ENCODE measurements at regions not wholly inside any gene's neighbourhood (a gene's known extent, or its start where the extent isn't known, plus 50 kb on each side); places are given as distances from the start of the nearest gene placed in this dataset.
"Not testable (repeated sequence)": the region's sequence is repeated elsewhere in the genome, so short reads cannot be mapped to it uniquely, and the experiment has no call there.

DNA sequence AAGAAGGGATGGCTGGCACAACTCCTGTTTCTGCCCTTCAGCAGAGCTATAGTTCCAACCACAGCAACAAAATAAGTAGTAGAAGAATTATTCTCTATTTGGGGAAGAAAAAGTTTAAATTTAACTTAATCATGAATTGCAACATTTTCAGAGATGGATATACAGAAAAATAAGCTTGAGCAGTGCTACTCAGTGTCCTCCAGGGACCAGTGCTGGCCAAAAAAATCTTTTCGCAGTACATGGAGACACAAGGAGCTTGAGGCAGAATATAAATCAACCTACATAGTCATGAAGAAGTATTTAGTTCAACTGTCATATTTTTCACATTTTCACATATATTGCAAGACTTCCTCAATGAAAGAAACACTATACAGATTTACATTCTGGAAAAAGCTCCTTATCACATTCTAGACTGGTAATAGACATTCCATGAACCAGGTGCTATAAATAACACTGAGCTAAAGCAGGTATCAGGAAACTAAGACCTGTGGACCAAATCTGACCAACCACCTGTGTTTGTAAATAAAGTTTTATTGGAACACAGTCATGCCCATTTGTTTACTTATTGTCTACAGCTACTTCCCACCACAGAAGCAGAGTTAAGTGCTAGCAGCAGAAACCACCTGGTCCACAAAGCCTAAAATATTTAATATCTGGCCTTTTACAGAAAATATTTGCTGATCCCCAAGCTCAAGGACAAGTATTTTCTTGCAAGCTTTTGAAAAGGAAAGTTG, 101.9 kb downstream of the RGS21 start:
- DNase-seq, result no peak

DNA sequence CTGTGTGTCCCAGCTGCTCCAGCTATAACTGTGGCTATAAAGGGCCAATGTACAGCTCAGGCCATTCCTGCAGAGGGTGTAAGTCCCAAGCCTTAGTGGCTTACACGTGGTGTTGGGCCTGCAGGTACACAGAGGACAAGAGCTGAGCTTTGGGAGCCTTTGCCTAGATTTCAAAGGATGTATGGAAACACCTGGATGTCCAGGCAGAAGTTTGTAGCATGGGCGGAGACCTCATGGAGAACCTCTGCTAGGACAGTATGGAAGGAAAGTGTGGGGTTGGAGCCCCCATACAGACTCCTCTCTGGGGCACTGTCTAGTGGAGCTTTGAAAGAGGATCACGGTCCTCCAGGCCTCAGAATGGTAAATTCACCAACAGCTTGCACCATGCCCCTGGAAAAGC, 113.9 kb downstream of the RGS21 start:
- no peak for DNase-seq

DNA sequence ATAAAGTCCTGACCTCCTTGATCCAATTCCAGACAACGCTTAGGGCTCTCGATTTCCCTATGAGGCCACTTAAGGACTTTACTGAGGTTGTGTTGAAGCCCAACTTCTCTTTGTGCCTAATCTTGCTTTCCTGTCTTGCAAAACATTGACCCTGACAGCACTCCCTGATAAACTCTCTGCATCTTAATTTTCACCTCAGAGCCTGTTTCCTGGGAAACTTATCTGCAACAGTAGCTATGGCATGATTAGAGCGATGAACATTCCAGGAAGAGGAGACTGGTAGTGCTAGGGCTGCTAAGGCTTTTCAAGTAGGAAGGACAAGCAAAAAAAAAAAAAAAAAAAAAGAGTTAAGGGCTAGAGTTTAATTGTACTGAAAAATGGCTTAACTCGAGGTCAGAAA, 118.9 kb downstream of the RGS21 start:
- DNase-seq, result no peak

DNA sequence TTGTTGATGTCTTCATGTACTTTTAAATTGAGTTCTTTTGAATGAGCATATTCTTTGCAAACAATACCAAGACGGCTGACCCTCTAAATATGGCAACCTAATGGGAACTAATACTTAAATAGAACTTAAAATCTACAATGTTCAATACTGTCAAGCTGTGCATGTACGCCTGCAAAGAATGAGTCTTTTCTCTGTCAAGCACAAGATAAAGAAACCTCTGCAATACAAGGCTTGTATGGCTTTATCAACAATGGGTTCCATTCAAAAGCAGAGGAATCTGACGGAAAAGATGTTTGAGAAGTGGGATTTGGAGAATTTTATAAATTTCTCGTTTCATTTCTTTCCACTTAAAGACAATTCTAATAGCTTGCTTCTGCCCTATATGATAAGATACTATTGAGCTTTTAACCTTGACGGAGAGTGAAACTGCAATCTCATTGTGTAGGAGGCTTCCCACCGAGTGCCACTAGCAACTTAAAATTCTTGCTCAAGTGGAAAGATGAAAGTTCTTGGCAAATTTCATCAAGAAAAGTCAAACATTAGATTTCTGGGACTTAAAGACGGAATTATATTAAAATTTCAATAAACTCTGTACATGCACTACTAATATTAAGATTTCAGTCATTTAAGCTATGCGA, 119.8 kb downstream of the RGS21 start:
- DNase-seq, result no peak

DNA sequence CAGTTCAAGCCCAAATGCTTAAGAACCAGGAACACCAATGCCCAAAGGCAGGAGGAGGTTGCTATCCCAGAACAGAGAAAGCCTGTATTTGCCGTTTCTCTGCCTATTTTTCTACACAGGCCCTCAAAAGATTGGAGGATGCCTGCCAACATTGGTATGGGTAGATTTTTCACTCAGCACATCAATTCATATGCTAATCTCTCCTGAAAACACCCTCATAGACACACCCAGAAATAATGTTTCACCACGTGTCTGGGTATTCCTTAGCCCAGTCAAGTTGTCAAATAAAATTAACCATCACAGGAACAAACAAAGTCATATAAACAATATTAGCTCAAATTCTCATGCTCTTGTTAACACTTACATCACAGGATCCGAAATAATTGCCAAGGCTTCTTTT, 121.9 kb downstream of the RGS21 start:
- DNase-seq, result no peak

DNA sequence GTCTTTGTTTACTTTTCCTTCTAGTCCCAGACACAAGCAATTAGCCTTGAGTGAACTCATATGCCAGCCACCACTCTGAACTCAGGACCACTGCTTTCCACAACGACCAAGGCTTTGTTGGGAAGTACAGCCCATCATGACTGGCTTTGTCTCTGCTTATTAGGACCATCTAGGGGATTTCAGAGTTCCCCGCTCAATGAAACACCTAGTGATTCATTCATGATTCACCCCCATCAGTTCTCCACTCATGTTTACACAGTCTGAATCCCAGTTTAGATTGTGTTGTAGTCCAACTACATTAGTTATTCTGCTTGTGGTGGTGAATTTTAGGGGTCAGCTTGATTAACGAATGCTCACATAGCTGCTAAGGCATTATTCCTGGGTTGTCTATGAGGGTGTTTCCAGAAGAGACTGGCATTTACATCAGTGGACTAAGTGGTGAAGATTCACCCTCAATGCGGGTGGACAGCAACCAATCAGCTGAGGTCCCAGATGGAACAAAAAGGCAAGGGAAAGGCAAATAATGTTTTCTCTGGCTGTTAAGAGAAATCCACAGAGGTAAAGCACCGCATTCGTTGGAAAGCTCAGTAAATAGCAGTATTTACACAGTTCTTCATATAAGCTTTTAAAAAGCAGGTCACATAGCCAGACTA, 122.7 kb downstream of the RGS21 start:
- DNase-seq, result no peak

DNA sequence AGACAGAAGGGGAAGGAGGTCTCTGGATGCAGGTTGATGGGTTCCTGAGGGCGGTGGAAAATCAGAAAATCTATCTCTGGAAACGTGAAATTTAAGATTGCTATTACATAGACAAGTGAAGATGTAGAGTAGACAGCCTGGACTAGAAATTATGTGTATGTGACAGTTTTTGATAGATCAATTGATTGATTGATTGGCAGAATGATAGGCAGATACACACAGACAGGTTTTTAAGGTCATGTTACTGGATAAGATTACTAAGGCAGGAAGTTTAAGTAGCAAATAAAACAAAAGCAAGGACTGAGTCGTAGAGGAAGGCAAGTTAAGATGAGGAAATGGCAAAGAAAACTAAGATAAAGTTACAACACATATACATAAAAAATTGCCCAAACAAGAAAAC, 124.7 kb downstream of the RGS21 start:
- no peak for DNase-seq

DNA sequence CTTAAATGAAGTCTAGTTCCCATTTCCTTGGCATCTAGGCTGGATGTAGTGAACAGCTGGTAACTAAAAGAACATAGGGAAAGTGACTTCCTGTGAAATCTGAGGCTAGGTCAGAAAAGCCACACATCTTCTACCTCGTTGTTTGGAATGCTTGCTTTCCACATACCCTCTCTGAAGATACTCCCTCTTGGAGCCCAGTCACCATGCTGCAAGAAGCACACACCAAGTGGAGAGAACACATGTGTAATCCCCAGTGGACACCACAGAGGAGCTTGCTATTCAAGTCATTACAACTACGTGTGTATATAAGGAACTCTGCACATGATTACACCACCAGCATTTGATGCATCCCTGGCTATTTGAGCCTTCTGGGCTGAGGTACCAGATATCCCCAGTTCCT, 125.9 kb downstream of the RGS21 start:
- DNase-seq, result no peak

DNA sequence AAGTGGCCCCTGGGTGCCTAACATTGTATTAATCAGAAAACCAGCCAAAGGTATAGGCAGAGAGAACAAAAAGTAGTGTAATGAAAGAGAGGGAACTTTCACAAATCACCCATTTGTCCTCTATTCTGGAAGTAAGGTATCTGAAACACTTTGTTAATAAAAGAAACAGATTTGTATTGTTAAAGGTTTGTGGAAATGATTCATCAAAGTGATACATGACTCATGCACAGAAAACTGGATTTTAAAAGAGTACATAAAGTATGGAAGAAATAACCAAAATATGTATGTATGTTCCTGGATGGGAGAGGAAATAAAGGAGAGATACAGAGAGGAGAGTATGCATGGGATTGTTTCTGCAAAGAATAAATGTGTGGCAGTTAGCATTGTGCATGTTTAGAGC, 126.8 kb downstream of the RGS21 start:
- DNase-seq, result no peak

DNA sequence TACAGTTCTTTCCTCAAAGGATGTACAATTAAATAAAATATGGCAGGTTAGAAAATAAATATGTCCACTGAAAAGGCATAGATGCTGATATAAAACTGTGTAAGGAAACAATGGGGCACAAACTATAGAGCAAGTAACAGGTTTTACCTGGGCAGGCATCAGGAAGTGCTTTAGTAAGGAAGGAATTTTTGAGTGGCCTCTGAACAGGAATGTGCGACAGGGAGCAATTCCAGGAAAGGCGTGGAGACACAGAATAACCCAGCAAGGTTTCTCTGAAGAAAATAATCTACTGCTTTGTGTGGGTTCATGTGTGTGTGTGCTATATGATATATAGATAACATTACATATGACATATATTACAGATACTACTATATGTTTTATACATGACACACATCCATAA, 128.4 kb downstream of the RGS21 start:
- no peak for DNase-seq

DNA sequence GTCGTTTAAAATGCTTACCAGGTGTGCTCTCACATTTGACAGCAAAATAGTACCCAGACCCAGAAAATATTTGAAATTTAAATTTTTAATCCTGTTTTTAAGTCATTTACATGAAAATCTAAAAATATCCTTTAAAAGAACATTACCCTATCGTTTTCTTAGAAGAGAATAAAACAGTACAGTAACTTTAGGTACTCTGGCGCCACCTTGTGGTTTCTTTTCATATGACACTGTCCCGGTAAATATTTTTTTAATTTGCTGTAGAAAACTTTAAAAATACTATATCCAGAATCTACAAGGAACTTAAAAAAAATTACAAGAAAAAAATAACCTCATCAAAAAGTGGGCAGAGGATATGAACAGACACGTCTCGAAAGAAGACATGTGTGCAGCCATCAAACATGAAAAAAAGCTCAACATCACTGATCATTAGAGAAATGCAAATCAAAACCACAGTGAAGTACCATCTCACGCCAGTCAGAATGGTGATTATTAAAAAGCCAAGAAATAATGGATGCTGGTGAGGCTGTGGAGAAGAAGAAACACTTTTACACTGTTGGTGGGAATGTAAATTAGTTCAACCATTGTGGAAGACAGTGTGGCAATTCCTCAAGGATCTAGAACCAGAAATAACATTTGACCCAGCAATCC, 129.2 kb downstream of the RGS21 start:
- DNase-seq, result peak; percentile 56

DNA sequence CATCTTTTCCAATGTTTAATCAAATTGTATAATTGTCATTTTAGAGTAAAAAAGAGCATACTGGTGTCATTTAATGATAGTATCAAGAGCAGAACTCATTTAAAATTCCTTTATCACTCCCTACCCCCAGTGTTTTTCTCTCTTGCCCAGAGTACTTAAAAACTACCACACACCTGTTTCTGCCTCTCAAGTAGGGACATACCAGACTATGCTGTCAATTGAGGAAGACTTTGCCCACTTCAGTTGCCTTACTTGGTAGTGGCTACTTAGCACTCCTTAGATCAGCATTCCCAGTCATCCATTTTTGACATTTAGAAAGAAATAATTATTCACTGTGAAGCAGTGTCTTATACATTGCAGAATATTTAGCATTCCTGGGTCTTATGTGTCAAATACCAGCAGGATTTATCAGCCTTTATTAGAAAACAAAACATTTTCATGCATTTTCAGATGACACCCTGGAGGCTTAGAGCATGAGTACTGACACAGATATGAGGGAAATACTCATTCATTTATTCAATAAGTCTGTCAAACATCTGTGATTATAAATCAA, 127.5 kb upstream of the RGS1 start:
- DNase-seq, result no peak

DNA sequence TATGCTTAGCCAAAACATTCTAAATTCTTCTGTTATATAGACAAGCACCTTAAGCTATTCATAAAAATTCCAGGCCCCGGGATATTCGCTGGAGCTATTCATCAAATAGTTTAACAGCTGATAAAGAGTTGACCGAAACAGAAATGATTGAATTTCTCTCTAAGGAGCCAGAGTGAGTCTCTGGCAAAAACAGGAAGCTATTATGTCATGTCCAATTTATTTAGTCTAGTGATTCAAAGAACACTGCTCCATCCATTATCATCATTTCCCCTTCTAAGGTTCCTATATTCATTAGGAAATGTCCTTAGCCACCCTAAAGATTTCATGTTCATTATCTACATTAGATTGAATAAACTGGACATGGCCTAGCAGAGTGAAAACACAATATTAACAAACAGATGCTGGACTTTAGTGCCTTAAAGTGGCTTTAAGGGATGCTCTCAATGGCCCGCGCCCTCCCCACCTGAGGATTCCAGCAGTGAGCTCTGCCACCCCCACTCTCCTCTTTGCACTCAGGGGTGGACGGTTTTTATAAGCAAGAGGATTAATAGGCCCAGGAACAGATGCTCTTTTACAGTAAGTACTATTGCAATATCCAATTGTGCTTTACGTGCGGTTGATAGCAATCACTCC, 122.1 kb upstream of the RGS1 start:
- no peak for DNase-seq

DNA sequence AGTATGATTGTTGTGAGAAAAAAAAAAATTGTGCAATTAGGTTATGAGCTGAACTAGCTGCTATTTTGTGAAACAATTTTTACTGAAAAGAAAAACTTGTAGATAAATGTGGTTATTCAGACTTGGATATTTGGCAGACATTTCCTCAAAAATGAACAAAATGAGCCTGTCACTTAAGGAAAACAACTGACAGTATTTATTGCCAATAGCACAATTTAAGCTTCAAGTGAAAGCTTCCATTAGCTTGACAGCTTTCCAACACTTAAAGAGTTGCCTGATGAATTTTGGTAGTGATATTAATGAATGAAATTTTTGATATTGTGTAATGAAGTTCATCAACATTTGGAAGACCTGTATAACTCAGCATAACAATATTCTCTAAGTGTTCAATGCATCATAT, 116.1 kb upstream of the RGS1 start:
- no peak for DNase-seq

DNA sequence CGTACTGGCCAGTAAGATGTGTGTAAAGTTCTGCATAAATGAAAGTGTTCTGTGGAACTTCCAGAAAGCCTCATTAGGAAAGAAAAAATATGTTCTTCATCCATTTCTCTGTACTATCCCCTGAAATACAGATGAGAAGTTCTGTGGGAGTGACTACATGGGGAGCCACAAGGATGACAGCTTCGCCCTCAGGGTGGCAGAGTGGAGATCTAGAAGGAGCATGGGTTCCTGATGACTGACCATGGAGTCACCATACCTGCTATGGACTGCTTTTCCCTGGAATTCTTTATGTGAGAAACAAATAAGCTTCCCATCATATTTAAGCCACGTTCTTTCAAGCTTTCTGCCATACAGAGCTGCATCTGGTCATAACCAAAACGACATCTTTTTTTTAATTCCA, 113.9 kb upstream of the RGS1 start:
- no peak for DNase-seq

DNA sequence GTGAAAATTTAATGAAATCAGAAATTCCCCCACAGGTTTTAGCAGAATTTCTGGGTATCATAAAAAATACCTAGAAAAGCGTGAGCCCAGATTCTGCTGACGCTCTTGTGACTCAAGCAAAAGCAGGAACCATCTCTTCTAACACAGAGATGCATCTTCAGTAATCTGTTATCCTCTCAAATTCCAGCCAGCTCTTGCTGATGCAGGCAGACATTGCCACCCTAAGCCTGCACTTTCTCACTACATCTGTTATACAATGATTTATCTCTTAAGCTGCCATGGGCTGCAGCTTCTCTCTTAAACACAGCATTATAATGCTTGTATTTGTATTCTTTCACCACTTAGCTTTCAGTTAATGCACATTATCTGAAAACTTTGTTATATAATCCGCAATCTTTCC, 113.0 kb upstream of the RGS1 start:
- DNase-seq, result no peak

DNA sequence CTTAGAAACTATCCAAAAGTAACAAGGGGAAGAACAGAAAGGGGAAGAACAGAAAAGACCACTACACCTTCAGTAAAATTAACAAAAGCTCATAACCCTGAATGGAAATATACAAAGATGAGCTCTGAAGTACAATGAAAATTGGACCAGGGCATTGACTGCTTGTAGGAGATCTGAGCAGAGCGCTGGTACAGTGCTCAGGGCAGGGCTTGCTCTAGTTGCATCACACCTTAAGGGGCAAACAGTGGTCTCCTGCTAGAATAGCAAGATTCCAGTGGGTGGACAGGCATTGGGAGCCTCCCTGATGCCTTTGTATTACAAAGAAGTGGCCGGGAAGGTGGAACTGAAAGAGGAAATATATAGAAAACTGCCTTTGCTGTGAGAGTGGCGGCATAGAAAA, 111.9 kb upstream of the RGS1 start:
- no peak for DNase-seq

DNA sequence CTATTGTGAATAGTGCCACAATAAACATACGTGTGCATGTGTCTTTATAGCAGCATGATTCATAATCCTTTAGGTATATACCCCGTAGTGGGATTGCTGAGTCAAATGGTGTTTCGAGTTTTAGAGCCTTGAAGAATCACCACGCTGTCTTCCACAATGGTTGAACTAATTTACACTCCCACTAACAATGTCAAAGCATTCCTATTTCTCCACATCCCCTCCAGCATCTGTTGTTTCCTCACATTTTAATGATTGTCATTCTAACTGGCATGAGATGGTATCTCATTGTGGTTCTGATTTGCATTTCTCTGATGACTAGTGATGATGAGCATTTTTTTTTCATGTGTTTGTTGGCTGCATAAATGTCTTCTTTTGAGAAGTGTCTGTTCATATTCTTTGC, 110.4 kb upstream of the RGS1 start:
- not testable (repeated sequence) for DNase-seq

DNA sequence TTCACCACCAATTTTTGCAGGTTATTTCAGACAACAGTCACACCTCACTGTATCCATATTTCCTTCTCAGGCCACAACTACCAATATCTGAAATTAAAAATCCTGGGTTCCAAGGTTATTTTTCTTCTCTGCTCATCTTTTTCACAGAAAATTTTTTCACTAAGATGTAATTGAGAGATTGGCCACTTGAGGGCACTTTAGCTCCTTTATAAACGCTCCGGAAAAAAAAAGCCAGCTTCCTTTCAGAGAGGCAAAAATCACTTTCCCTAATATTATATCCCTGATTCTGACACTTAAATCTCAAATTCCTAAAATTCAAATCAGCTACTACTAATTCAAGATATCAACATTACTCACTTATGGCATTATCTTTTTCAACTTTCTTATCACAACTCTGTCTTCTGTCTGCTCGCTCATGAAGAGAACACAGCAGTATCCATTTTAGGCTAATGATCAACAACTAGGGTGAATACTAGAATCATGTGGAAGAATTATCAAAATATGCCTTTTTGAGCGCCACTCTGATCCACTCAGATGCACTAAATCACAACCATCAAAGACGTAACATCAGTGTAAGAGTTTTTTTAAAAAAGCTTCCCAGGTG, 101.4 kb upstream of the RGS1 start:
- peak; percentile 40 for DNase-seq

DNA sequence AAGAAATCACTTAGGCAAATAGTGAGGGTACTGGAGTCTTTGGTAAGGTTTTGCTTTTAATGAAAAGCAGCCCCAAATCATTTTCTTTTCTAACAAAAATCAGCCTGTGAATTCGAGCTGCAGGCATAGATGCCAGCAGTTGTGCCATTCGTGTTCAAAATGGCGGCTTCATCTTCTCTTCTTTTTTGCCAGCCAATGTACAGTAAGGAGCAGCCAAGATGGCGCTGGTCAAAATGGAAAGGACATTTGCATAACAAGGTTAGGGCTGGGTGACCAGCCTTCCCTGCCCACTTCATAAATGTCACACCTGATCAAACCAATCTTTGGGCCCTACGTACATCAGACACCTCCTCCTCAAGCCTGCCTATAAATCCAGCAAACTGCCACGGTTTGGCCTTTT, 100.2 kb upstream of the RGS1 start:
- no peak for DNase-seq

DNA sequence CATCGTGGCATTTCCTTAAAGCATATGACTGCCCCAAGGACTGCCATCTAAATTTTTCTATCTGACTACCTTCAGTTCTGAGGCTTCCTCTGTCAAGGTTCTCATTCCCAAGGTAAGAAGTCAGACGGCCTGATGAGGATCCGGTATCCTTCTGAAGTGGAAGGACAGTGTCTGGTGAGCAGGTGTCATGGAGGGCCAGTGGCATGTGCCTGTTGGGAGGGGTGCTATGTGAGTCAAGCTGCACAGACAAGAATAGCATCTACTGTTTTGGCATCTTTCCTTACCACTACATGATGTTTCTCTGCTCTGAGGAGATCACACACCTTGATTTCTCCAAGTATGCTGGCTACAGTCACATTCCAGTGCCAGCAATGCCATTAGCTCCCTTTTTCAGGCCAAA, 99.6 kb upstream of the RGS1 start:
- no peak for DNase-seq

DNA sequence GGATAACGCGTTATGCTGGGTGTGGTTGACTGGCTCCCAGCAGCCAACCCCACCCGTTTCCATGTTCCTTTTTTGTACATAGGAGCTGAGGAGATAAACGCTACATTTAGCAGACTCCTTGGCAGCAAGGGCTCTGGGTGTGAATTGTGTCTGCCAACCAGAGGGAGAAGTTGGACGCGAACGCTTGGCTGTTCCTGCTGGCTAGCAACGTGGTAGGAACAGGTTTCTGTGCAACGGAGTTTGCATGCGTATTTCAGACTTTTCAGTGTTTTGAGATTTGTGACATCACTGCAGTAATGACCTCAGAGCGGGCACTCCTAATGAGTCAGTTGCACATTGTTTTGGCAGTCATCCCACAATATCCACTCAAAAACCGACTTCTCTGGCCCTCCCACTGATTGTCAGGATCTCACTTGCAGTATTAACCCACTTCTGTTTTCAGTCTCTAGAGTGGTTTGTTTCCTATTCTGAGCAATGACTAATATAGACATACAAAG, 98.7 kb upstream of the RGS1 start:
- peak; percentile 10 for DNase-seq

DNA sequence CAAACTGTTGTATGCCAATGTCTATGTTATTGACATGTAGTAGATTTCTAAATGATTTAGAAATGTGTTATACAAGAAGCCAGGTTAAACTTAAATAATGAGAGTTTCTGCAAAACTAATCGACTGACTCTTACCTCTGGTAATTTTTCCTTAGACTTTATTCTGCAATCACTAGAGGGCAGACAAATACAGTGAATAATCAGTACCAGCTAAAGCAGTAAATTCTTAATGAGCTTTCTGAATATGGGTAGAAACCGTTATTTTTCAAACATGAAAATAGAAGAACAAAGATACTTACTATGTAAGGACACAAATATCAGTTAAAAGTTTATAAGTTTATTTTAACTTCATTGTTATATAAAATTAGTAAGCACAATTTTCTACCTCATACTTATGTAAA, 97.9 kb upstream of the RGS1 start:
- DNase-seq, result peak; percentile 60

Data from CD4-positive, alpha-beta T cell treated with Interleukin-12 subunit alpha and Interleukin-12 subunit beta, for 1 hour (primary cell).